Fibroblast of the aortic adventitia (primary cell): ENCODE measurements at regions not wholly inside any gene's neighbourhood (a gene's known extent, or its start where the extent isn't known, plus 50 kb on each side); places are given as distances from the start of the nearest gene placed in this dataset.

Experiments
- DNase-seq: peaks from one replicate; pipeline ENCODE4 v3.0.0-alpha.2; 2010; ENCODE audit warnings: low read depth
- H3K4me3 ChIP-seq: 2 replicates; pipeline ENCODE4 v1.5.1; 2011; ENCODE audit warnings: low read depth, mild to moderate bottlenecking, control low read depth, low read length, moderate library complexity
- CTCF ChIP-seq: IDR thresholded peaks from 2 replicates; pipeline ENCODE4 v1.5.1; 2011; ENCODE audit warnings: mild to moderate bottlenecking, low read length, control low read depth, inconsistent platforms; ENCODE audit not compliant: insufficient read depth

GRCh38 chr11:38723361-38723760 is 2125.3 kb upstream of the RAG2 start:
- DNase-seq = no peak
- TF ChIP-seq CTCF = no peak
- H3K4me3 ChIP-seq = no peak overlapping the region

- no peak overlapping the region for H3K4me3 ChIP-seq
- no peak for TF ChIP-seq CTCF
- no peak for DNase-seq
Measured at GRCh38 chr11:38721586-38722315, 2123.7 kb upstream of the RAG2 start.

GRCh38 chr11:38718659-38719058 is 2120.6 kb upstream of the RAG2 start:
- H3K4me3 ChIP-seq = no peak overlapping the region
- no peak for DNase-seq
- TF ChIP-seq CTCF = no peak

GRCh38 chr11:38718049-38718448 is 2120.0 kb upstream of the RAG2 start:
- TF ChIP-seq CTCF = no peak
- no peak for DNase-seq
- H3K4me3 ChIP-seq = no peak overlapping the region

- TF ChIP-seq CTCF = no peak
- H3K4me3 ChIP-seq = no peak overlapping the region
- DNase-seq = no peak
Measured at GRCh38 chr11:38711110-38711509, 2113.1 kb upstream of the RAG2 start.

- no peak for DNase-seq
- TF ChIP-seq CTCF = no peak
- H3K4me3 ChIP-seq = no peak overlapping the region
Measured at GRCh38 chr11:38710262-38710661, 2112.2 kb upstream of the RAG2 start.

GRCh38 chr11:38700111-38700510 is 2102.1 kb upstream of the RAG2 start:
- no peak overlapping the region for H3K4me3 ChIP-seq
- no peak for DNase-seq
- no peak for TF ChIP-seq CTCF
